ENCODE measurements at regions not wholly inside any gene's neighbourhood (a gene's known extent, or its start where the extent isn't known, plus 50 kb on each side); places are given as distances from the start of the nearest gene placed in this dataset.

GRCh38 chr2:204110751-204111516 is 174.4 kb downstream of the ICOS start:
- RAD21 ChIA-PET (ENCODE audit: low non-redundant PET in 1 of 2, low total read pairs in 2 of 2, uncharacterized antibody in 2 of 2, unreplicated experiment in 2 of 2), result no interaction called here
- H3K4me2 ChIP-seq (ENCODE audit: low read length), result no peak overlapping the region
- H3K9ac ChIP-seq (ENCODE audit: low read length), result no peak overlapping the region
- no peak overlapping the region for H3K4me3 ChIP-seq (replicated peaks in 1 of 2; ENCODE audit: low read depth in 1 of 2, low read length in 2 of 2)
- no peak overlapping the region for H3K27ac ChIP-seq (ENCODE audit: low read depth, low read length)
- POLR2A ChIA-PET, result interaction anchor here (0.6 kb wide), 1 partner anchor 90 kb away, joined by 3 read pairs; no protein-coding TSS in a partner anchor
- H3K9me2 ChIP-seq (ENCODE audit: insufficient read depth), result no peaks in the 10 kb centered on the region
- intact Hi-C loops (cut with micrococcal nuclease), result no loop called here
- H3K27me3 ChIP-seq (ENCODE audit: insufficient read depth, low read length), result peaks cover 21% of the 10 kb centered on the region
- no peaks in the 10 kb centered on the region; the same call in 1 of the 2 replicates for H4K20me1 ChIP-seq (ENCODE audit: insufficient read depth)
- no peak overlapping the region for H2AFZ ChIP-seq (ENCODE audit: low read depth, low read length, poor library complexity, severe bottlenecking)
- no TSS peak for BruUV-seq (replicated peaks)
- CTCF ChIA-PET, result no interaction called here
- DNase-seq (ENCODE audit: low read depth, low spot score), result no peak
- no peaks in the 10 kb centered on the region for H3K4me1 ChIP-seq (ENCODE audit: control insufficient read depth in 1 of 2, insufficient read depth in 2 of 2, low read length in 2 of 2)
- H3K36me3 ChIP-seq (ENCODE audit: control insufficient read depth in 1 of 2, insufficient read depth in 2 of 2, low read length in 2 of 2), result no peaks in the 10 kb centered on the region
- no peaks in the 10 kb centered on the region for H3K9me3 ChIP-seq (ENCODE audit: control insufficient read depth in 1 of 2, insufficient read depth in 1 of 2, low read depth in 1 of 2, low read length in 2 of 2)
- H3K79me2 ChIP-seq (ENCODE audit: insufficient read depth, low read length), result no peaks in the 10 kb centered on the region
- ATAC-seq, result no peak
- no peak for TF ChIP-seq ZFX (IDR thresholded peaks at IDR 0.05)
- no peak for TF ChIP-seq POLR2AphosphoS5 (IDR thresholded peaks at IDR 0.05; ENCODE audit: low read depth, low read length)
- no peak for TF ChIP-seq RAD21 (IDR thresholded peaks at IDR 0.05; ENCODE audit: low read depth)
- no peak for TF ChIP-seq EZH2 (IDR thresholded peaks at IDR 0.05)

- BruUV-seq (replicated peaks), result no TSS peak
- no peaks in the 10 kb centered on the region; the same call in 1 of the 2 replicates for H4K20me1 ChIP-seq (ENCODE audit: insufficient read depth)
- intact Hi-C loops (cut with micrococcal nuclease), result no loop called here
Measured at GRCh38 chr2:204112084-204112770, 175.7 kb downstream of the ICOS start.

More at GRCh38 chr2:204112084-204112770, 175.7 kb downstream of the ICOS start:
- no peak overlapping the region for H2AFZ ChIP-seq (ENCODE audit: low read depth, low read length, poor library complexity, severe bottlenecking)
- no peaks in the 10 kb centered on the region for H3K9me2 ChIP-seq (ENCODE audit: insufficient read depth)
- H3K9ac ChIP-seq (ENCODE audit: low read length), result no peak overlapping the region
- DNase-seq (ENCODE audit: low read depth, low spot score) (no peak), ATAC-seq (no peak)
- TF ChIP-seq, protein P1, sequence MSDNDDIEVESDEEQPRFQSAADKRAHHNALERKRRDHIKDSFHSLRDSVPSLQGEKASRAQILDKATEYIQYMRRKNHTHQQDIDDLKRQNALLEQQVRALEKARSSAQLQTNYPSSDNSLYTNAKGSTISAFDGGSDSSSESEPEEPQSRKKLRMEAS (IDR thresholded peaks at IDR 0.05), result no peak
- TF ChIP-seq SRF (IDR thresholded peaks at IDR 0.05; ENCODE audit: low read depth), result no peak
- TF ChIP-seq JUND (IDR thresholded peaks at IDR 0.05), result no peak
- no peak for TF ChIP-seq SIN3A (IDR thresholded peaks at IDR 0.05; ENCODE audit: low read depth)
- TF ChIP-seq YY1 (IDR thresholded peaks at IDR 0.05; ENCODE audit: extremely low read depth, insufficient replicate concordance, low read depth, low read length), result no peak
- TF ChIP-seq SP1 (IDR thresholded peaks at IDR 0.05; ENCODE audit: low read depth), result no peak
- no peak for TF ChIP-seq CEBPB (IDR thresholded peaks at IDR 0.05; ENCODE audit: low read depth)
- TF ChIP-seq EZH2 (IDR thresholded peaks at IDR 0.05), result no peak
- no peaks in the 10 kb centered on the region for H3K36me3 ChIP-seq (ENCODE audit: control insufficient read depth in 1 of 2, insufficient read depth in 2 of 2, low read length in 2 of 2)
- H3K9me3 ChIP-seq (ENCODE audit: control insufficient read depth in 1 of 2, insufficient read depth in 1 of 2, low read depth in 1 of 2, low read length in 2 of 2), result no peaks in the 10 kb centered on the region
- POLR2A ChIA-PET, result no interaction called here
- no peak overlapping the region for H3K4me2 ChIP-seq (ENCODE audit: low read length)
- H3K4me3 ChIP-seq (replicated peaks in 1 of 2; ENCODE audit: low read depth in 1 of 2, low read length in 2 of 2), result no peak overlapping the region
- H3K4me1 ChIP-seq (ENCODE audit: control insufficient read depth in 1 of 2, insufficient read depth in 2 of 2, low read length in 2 of 2), result no peaks in the 10 kb centered on the region
- H3K79me2 ChIP-seq (ENCODE audit: insufficient read depth, low read length), result no peaks in the 10 kb centered on the region
- no peak overlapping the region for H3K27ac ChIP-seq (ENCODE audit: low read depth, low read length)
- H3K27me3 ChIP-seq (ENCODE audit: insufficient read depth, low read length), result peaks cover 21% of the 10 kb centered on the region
- RAD21 ChIA-PET (ENCODE audit: low non-redundant PET in 1 of 2, low total read pairs in 2 of 2, uncharacterized antibody in 2 of 2, unreplicated experiment in 2 of 2), result no interaction called here
- CTCF ChIA-PET, result no interaction called here
